HCT116 (cell line): ENCODE measurements at regions not wholly inside any gene's neighbourhood (a gene's known extent, or its start where the extent isn't known, plus 50 kb on each side); places are given as distances from the start of the nearest gene placed in this dataset.

Experiments
- CTCF ChIP-seq, 3 experiments: fragments of 200-600 bp in 1 of 3; sonication (generic) in 1 of 3; IDR thresholded peaks in 2 of 3; conservative IDR thresholded peaks in 1 of 3; 2 replicates each; pipeline ENCODE4 v1.5.1; 2012 to 2017; ENCODE audit warnings: low read depth in 2 of 3, low read length in 2 of 3, antibody characterized with exemption in 1 of 3, borderline replicate concordance in 1 of 3, control low read depth in 1 of 3, mild to moderate bottlenecking in 1 of 3, mixed read lengths in 1 of 3, mixed run types in 1 of 3, moderate library complexity in 1 of 3; ENCODE audit not compliant: insufficient read depth in 1 of 3
- POLR2A ChIP-seq: IDR thresholded peaks from 2 replicates; pipeline ENCODE4 v1.7.0; 2011; ENCODE audit warnings: borderline replicate concordance; ENCODE audit not compliant: insufficient read depth, insufficient read length; ENCODE audit errors: extremely low read depth
- POLR2AphosphoS5 ChIP-seq: IDR thresholded peaks from 2 replicates; pipeline ENCODE4 v1.6.1; 2011; ENCODE audit warnings: mild to moderate bottlenecking, low read depth, low read length, moderate library complexity
- SP1 ChIP-seq: IDR thresholded peaks from 2 replicates; pipeline ENCODE4 v1.6.1; 2012; ENCODE audit warnings: low read depth
- YY1 ChIP-seq: IDR thresholded peaks from 2 replicates; pipeline ENCODE4 v1.6.1; 2011; ENCODE audit warnings: low read length, low read depth, moderate library complexity, mild to moderate bottlenecking; ENCODE audit not compliant: insufficient replicate concordance; ENCODE audit errors: extremely low read depth
- TF ChIP-seq, protein P1 (sequence below): IDR thresholded peaks from 2 replicates; pipeline ENCODE4 v1.6.1; 2012

GRCh38 chr10:120355425-120355824 is 101.6 kb upstream of the PLPP4 start:
- TF ChIP-seq CTCF (IDR thresholded peaks at IDR 0.05 in 2 of 3, conservative IDR thresholded peaks at IDR 0.05 in 1 of 3; ENCODE audit: borderline replicate concordance in 1 of 3, insufficient read depth in 1 of 3, low read depth in 2 of 3, low read length in 2 of 3) (no peak), POLR2A (no peak), POLR2AphosphoS5 (no peak), YY1 (no peak), SP1 (no peak)
- TF ChIP-seq, protein P1, sequence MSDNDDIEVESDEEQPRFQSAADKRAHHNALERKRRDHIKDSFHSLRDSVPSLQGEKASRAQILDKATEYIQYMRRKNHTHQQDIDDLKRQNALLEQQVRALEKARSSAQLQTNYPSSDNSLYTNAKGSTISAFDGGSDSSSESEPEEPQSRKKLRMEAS = no peak
